ENCODE measurements at regions not wholly inside any gene's neighbourhood (a gene's known extent, or its start where the extent isn't known, plus 50 kb on each side); places are given as distances from the start of the nearest gene placed in this dataset.

GRCh38 chr16:86430814-86431213 lies 79.5 kb upstream of the FOXF1 start:
- DNase-seq: no peak

DNA sequence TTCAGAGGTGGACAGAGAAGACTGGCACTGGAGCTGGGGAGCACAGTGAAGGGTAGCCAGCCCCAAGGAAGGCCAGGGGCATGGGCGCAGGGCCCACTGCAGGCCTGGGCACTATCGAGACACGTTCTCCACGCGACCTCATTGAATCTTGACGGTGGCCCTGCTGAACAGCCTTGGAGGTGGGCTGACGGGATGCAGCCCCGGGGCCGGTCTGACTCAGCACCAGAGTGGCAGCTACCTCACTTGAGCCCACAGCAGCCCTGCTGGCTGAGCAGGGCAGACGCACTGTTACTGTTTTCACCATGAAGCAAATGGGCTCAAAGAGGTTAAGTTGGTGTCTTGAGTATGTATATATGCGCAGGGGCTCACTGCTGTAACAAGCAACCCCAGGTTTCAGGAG lies 78.8 kb upstream of the FOXF1 start:
- no peak for DNase-seq

GRCh38 chr16:86432048-86432447 lies 78.3 kb upstream of the FOXF1 start:
- no peak for DNase-seq

DNA sequence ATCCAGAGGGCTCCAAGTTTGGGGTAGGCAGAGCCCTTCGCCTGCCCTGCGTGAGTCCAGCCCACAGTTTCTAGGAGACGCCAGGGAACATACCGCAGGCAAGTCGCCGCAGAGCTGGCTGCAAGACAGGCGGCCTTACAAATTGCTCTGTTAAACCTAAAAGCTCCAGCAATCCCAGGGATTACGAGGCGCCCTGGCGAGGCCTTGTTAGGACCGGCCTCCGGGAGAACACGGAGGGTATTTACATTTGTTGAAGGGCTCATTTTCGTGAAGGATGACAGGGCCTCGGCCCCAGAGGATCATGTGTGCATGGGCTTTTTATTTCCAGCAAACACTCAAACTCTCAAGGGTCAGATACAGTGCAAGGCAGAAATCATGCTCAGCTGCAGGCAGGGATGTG lies 77.6 kb upstream of the FOXF1 start:
- no peak for DNase-seq

DNA sequence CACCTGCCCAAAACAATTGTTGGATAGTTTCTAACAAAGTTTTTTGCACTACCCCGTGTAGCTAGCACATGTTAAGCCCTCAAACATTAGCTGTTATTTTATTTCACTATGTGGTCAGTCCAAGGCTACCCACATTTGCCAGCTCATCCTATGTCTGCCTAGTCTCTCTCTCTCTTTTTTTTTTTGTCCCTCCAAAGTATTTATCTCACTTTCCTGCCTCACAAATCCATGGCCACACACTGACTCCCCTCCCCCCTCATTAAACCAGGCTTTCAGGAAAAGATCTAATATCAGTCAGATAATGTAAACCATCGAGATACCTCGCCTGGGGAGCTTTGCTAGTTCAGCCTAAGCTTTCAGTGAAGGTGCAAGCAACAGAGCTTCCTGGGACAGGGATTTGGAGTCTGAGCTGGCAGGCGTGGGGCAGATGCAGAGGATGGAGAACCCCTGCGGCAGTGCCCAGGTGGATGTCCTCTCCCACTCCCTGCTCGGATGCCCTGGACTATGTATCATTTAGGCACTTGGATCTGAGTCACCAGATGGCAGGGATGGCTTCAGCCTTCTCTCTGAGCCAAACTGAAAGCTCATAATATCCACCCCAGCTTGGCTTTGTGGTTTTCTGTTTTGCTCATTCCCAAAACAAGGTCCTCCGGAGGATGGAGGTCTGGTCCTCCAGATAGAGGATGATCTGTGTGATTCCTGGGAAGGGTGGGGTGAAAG lies 73.7 kb upstream of the FOXF1 start:
- no peak for DNase-seq

DNA sequence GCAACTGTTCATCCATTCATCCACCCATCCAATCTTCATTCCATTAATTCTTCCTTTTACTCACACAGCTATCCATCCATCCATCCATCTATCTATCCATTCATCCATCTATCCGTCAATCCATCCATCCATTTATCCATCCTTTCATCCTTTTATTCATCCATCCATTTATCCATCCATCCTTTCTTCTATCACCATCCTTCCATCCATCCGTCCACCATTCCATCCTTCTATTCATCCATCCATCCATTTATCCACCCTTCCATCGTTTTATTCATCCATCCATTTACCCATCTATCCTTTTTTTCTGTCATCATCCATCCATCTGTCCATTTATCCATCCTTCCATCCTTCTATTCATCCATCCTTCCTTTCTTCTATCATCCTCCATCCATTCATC lies 73.0 kb upstream of the FOXF1 start:
- DNase-seq: no peak

GRCh38 chr16:86442703-86443102 lies 67.6 kb upstream of the FOXF1 start:
- DNase-seq: no peak

GRCh38 chr16:86443508-86444147 lies 66.7 kb upstream of the FOXF1 start:
- no peak for DNase-seq

DNA sequence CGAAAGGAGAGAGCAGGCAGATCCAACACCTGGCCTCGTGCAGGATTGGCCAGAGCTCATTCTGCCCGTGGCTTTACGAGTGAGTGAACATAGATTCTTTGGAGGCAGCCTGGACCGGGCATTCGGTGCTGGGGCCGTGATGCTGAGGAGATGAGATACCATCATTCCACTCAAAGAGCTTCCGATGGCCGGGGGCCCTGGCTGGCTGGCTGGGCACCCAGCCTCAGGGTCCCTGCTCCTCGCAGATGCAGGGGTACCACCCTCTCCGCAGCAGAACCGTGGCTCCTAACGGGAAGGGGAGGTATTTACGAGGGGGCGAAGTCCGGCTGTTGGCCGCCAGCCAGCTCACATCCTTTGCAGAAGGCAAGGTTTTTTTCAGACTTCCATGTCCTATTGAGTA lies 66.1 kb upstream of the FOXF1 start:
- no peak for DNase-seq

- DNase-seq: no peak
Observed at GRCh38 chr16:86444661-86445060, 65.7 kb upstream of the FOXF1 start.

DNA sequence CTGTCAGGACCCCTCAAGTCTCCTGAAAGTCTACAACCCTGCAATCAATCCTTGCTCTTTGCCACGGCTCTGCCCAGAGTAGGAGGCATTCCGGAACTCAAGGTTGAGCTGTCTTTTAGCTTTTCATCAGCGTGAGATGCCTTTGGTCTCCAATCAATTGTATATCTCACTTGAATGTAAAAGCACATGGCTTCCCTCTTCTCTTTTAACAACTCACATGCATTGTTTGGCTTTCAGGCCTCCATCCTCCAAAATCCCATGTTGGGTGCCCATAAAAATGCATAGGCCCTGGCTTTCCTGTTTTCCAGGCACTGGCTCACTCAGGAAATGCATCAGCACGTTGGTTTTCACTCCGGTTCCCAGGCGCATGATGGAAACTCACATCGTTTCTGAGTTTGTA lies 64.0 kb upstream of the FOXF1 start:
- no peak for DNase-seq

DNA sequence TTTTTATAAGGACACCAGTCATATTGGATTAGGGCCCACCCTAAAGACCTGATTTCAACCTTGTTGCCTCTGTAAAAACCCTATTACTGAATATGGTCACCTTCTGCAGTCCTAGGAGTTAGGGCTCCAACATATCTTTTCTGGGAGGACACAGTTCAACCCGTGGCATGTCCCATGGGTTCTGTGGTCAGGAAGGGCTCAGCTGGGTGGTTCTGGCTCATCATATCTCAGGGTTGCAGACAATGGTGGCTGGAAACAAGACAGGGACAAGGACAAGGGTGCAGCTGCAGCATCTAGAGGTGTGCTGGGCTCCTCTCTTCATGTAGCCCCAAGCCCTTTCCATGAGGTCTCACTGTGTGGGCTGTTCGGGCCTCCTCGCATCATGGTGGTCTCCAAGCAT lies 63.1 kb upstream of the FOXF1 start:
- DNase-seq: no peak

GRCh38 chr16:86448306-86448890 lies 61.9 kb upstream of the FOXF1 start:
- DNase-seq: no peak

- DNase-seq: no peak
Observed at GRCh38 chr16:86449446-86450095, 60.8 kb upstream of the FOXF1 start.

DNA sequence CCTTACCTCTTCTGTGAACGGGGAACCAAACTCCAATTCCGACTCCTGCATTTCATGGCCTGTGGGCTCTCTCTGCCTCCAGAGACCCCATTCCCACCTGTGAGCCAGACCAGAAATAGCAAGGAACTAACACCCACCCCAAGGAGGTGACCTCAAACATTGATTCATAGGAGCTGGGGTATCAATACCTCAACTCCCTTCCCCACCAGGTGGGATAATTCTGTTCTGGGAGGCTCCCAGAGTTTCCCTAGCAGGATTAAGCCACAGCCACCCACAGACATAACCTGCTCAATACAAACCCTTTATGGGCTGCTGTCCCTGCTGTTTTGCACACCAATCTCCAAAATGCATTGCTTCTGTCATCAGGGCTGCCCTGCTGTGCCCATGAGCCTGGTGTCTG lies 59.6 kb upstream of the FOXF1 start:
- DNase-seq: no peak

GRCh38 chr16:86452451-86452850 lies 57.9 kb upstream of the FOXF1 start:
- peak; percentile 30 for DNase-seq

GRCh38 chr16:86455116-86455515 lies 55.2 kb upstream of the FOXF1 start:
- peak; percentile 15 for DNase-seq

DNA sequence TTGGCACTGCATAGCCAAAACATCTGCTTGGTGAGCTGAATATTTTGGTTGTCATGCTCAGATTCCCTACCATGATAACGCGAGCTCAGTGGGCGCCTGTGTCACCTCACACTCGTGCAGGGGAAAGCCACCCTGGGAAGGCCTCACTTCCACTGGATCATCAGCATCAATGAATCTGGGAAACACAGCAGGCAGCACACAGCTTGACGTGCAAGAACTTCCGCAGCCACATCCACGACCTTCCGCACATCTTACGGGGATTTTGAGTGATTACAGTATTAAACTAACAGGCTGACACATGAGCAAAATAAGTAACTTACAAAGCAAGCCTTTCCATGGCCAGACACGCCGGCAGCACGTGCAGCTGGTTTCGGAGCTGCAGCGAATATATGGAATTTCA lies 54.7 kb upstream of the FOXF1 start:
- no peak for DNase-seq

GRCh38 chr16:86457501-86458148 lies 52.7 kb upstream of the FOXF1 start:
- DNase-seq: peak; percentile 89

DNA sequence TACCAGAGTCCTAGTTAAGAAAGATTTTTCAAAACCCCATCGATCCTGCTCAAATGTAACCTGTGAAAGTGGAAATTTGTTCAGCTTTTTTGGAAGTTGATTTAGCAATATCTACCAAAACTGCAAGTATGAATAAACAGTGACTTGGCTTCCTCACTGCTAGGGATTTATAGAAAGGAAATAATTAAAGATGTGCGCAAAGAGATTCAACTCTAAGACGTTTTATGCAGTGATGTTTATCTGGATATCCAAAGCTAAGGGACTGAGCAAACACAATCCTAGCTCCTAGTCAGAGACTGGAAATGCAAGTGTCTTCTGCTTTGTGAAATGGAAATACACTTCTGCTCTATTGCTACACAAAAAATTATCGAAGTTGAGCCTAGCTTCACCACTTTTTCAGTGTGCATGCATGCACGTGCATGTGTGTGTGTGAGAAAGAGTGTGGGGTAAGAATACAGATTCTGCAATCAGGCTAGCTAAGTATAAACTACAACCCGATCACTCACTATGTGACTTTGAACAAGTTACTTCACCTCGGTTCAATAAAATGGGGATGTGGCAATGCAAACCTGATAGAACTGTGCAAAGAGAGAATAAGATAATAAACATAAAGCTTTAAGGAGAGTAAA lies 52.1 kb upstream of the FOXF1 start:
- peak; percentile 51 for DNase-seq

DNA sequence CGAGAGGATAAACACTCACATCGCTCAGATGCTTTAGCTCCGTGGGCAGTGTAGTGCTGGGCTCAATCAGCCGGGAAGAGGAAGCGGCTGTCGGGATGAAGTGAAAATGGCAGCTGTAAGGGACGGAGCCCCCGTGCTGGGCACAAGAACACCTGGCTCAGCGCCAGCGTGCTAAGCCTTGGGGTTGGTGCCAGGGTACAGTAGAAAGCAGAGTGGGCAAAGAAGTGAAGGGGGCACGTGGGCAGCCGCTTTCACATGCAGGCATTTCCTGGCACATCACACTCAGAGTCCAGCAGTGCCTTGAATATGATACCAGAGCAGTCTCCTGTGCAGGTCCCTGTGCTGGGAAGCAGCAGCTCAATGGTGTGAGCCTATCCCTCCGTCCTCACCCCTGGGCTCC lies 51.1 kb upstream of the FOXF1 start:
- no peak for DNase-seq

Data from HCEC 1CT (cell line).